ENCODE measurements at regions not wholly inside any gene's neighbourhood (a gene's known extent, or its start where the extent isn't known, plus 50 kb on each side); places are given as distances from the start of the nearest gene placed in this dataset.
"Not testable (repeated sequence)": the region's sequence is repeated elsewhere in the genome, so short reads cannot be mapped to it uniquely, and the experiment has no call there.

DNA sequence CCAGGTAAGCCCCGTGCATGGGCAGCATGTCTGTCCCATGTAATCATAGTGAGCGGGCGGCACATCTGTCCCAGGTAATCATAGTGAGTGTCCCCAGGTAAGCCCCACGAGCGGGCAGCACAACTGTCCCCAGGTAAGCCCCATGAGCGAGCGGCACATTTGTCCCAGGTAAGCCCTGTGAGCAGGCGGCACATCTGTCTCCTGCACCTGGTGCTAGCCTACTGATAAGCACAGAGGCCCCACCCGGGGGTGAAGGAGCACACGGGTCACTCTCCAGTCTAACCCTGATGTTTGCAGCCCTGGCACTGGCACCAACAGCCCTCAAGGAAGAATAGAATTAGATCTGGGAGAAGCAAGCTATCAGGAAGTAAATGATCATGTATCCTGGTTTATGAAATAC, 99.2 kb downstream of the ATP6V0E2 start:
- 95% methylated on average over 5 of the region's 10 CpGs for WGBS (ENCODE audit: insufficient coverage)
- H3K4me3 Mint-ChIP-seq; H3K4me1 Mint-ChIP-seq; POLR2A ChIA-PET; H3K9me3 ChIP-seq; H3K36me3 ChIP-seq (ENCODE audit: control insufficient read depth in 2 of 2, extremely low read depth in 1 of 2, insufficient read depth in 1 of 2, low read length in 1 of 2); H3K27ac Mint-ChIP-seq; H3K27me3 Mint-ChIP-seq; DNase-seq; ATAC-seq (replicated peaks in 1 of 4); H3K27me3 ChIP-seq (replicated peaks in 1 of 2; ENCODE audit: control insufficient read depth in 2 of 2, extremely low read depth in 1 of 2, insufficient read depth in 2 of 2, low read length in 1 of 2); H3K4me3 ChIP-seq (ENCODE audit: control insufficient read depth in 1 of 2, extremely low read depth in 1 of 2, low read length in 1 of 2); H3K27ac ChIP-seq (ENCODE audit: low read length); H3K9me3 Mint-ChIP-seq; CTCF ChIA-PET; H3K36me3 Mint-ChIP-seq; H3K4me1 ChIP-seq (ENCODE audit: control insufficient read depth in 1 of 2, extremely low read depth in 1 of 2, insufficient read depth in 2 of 2, low read length in 2 of 2): not testable (repeated sequence)

DNA sequence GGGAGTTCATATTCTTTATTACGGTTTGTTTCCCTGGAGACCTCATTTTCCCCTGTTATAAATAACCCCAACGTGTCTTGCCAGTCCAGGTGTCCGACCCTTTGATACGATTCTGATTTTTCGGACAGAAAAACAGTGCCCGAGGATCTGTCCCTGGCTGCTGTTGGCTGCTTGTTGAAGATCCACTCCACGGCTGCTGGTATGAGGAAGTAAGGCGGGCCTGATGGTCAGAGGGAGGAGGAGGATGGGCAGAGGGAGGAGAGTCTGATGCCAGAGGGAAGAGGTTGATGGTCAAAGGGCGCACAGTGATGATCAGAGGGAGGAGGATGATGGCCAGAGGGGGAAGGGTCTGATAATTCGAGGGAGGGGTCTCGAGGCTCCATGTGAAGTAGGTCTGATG, 99.9 kb downstream of the ATP6V0E2 start:
- H3K4me1 Mint-ChIP-seq; H3K4me3 ChIP-seq (ENCODE audit: control insufficient read depth in 1 of 2, extremely low read depth in 1 of 2, low read length in 1 of 2); H3K9me3 ChIP-seq; POLR2A ChIA-PET; H3K36me3 Mint-ChIP-seq; H3K27ac Mint-ChIP-seq; H3K36me3 ChIP-seq (ENCODE audit: control insufficient read depth in 2 of 2, extremely low read depth in 1 of 2, insufficient read depth in 1 of 2, low read length in 1 of 2); H3K9me3 Mint-ChIP-seq; ATAC-seq (replicated peaks in 1 of 4); DNase-seq; H3K27ac ChIP-seq (ENCODE audit: low read length); H3K4me3 Mint-ChIP-seq; H3K27me3 ChIP-seq (replicated peaks in 1 of 2; ENCODE audit: control insufficient read depth in 2 of 2, extremely low read depth in 1 of 2, insufficient read depth in 2 of 2, low read length in 1 of 2); CTCF ChIA-PET; H3K4me1 ChIP-seq (ENCODE audit: control insufficient read depth in 1 of 2, extremely low read depth in 1 of 2, insufficient read depth in 2 of 2, low read length in 2 of 2): not testable (repeated sequence)
- H3K27me3 Mint-ChIP-seq: peaks cover 6 to 12% of the 10 kb centered on the region in 2 donors
- no CpG with 5 or more reads among the region's 11 CpGs for WGBS (ENCODE audit: insufficient coverage)

DNA sequence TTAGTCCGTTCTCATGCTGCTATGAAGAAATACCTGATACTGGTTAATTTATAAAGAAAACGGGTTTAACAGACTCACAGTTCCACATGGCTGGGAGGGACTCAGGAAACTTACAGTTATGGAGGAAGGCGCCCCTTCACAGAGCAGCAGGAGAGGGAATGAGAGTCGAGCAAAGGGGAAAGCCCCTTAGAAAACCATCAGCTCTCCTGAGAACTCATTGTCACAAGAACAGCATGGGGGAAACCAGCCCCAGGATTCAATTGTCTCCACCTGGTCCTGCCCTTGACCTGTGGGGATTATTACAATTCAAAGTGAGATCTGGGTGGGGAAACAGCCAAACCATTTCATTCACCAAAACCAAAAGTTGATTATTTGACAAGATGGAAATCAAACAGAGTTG, 101.8 kb downstream of the ATP6V0E2 start:
- H3K27ac Mint-ChIP-seq; H3K36me3 ChIP-seq (ENCODE audit: control insufficient read depth in 2 of 2, extremely low read depth in 1 of 2, insufficient read depth in 1 of 2, low read length in 1 of 2); DNase-seq; ATAC-seq (replicated peaks in 1 of 4); H3K4me1 Mint-ChIP-seq; H3K4me3 ChIP-seq (ENCODE audit: control insufficient read depth in 1 of 2, extremely low read depth in 1 of 2, low read length in 1 of 2); H3K36me3 Mint-ChIP-seq; CTCF ChIA-PET; H3K4me1 ChIP-seq (ENCODE audit: control insufficient read depth in 1 of 2, extremely low read depth in 1 of 2, insufficient read depth in 2 of 2, low read length in 2 of 2); H3K9me3 ChIP-seq; H3K27me3 ChIP-seq (replicated peaks in 1 of 2; ENCODE audit: control insufficient read depth in 2 of 2, extremely low read depth in 1 of 2, insufficient read depth in 2 of 2, low read length in 1 of 2); H3K27ac ChIP-seq (ENCODE audit: low read length); POLR2A ChIA-PET; H3K9me3 Mint-ChIP-seq: not testable (repeated sequence)
- H3K4me3 Mint-ChIP-seq: peak overlapping the region in 1 of 3 donors; percentile 19
- H3K27me3 Mint-ChIP-seq: peaks cover 9 to 13% of the 10 kb centered on the region in 2 donors
- no CpG with 5 or more reads among the region's 4 CpGs for WGBS (ENCODE audit: insufficient coverage)

DNA sequence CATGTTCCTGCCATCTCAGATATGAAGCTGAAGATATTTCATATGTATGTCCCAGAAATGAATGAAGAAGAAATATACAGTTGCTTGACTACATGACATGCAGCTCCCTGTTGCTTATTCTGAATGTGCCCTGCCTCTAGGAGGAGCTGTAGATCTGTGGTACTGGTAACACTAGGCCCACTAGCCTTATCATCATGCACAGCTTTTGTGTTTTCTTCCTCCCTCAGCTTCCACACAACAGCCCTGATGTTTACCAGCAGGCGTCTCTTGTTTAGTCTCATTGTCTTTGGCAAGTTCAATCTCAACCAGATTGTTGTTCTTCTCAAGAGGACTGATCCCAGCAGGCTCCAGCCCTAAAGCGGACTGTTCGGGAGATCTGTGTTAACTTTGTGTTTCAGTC, 104.8 kb downstream of the ATP6V0E2 start:
- 82% methylated on average over 1 of the region's 3 CpGs for WGBS (ENCODE audit: insufficient coverage)

DNA sequence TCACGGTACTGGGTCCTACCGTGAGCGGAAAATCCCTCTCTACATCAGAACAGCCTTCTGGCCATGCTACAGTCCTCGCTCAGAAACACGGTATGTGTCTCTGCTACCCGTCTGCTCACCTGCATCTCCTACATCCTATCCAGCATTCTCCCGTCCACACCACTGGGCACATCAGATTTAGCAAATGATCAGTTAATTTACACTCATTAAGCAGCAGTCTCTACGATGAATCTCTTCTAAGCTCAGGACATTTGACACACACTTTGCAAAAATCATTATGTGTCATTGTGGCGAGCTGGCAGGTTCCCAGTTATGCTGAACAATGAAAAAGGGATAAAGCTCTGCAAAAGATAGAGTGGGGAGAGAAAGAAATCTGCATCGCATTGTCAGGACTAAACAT, 105.2 kb downstream of the ATP6V0E2 start:
- 86% methylated on average over 1 of the region's 10 CpGs for WGBS (ENCODE audit: insufficient coverage)
- H3K4me3 Mint-ChIP-seq; H3K4me1 Mint-ChIP-seq; H3K36me3 ChIP-seq (ENCODE audit: control insufficient read depth in 2 of 2, extremely low read depth in 1 of 2, insufficient read depth in 1 of 2, low read length in 1 of 2); CTCF ChIA-PET; H3K27ac Mint-ChIP-seq; DNase-seq; H3K27ac ChIP-seq (ENCODE audit: low read length); H3K27me3 ChIP-seq (replicated peaks in 1 of 2; ENCODE audit: control insufficient read depth in 2 of 2, extremely low read depth in 1 of 2, insufficient read depth in 2 of 2, low read length in 1 of 2); H3K4me3 ChIP-seq (ENCODE audit: control insufficient read depth in 1 of 2, extremely low read depth in 1 of 2, low read length in 1 of 2); H3K9me3 ChIP-seq; H3K4me1 ChIP-seq (ENCODE audit: control insufficient read depth in 1 of 2, extremely low read depth in 1 of 2, insufficient read depth in 2 of 2, low read length in 2 of 2); POLR2A ChIA-PET; ATAC-seq (replicated peaks in 1 of 4); H3K36me3 Mint-ChIP-seq; H3K9me3 Mint-ChIP-seq: not testable (repeated sequence)
- peaks cover 9 to 13% of the 10 kb centered on the region in 2 donors for H3K27me3 Mint-ChIP-seq

More for the DNA sequence above, 104.8 kb downstream of the ATP6V0E2 start:
- H3K27me3 ChIP-seq (replicated peaks in 1 of 2; ENCODE audit: control insufficient read depth in 2 of 2, extremely low read depth in 1 of 2, insufficient read depth in 2 of 2, low read length in 1 of 2); H3K36me3 Mint-ChIP-seq; H3K27ac ChIP-seq (ENCODE audit: low read length); H3K36me3 ChIP-seq (ENCODE audit: control insufficient read depth in 2 of 2, extremely low read depth in 1 of 2, insufficient read depth in 1 of 2, low read length in 1 of 2); H3K9me3 ChIP-seq; H3K9me3 Mint-ChIP-seq; ATAC-seq (replicated peaks in 1 of 4); POLR2A ChIA-PET; DNase-seq; H3K27ac Mint-ChIP-seq; H3K4me3 ChIP-seq (ENCODE audit: control insufficient read depth in 1 of 2, extremely low read depth in 1 of 2, low read length in 1 of 2); H3K4me3 Mint-ChIP-seq; CTCF ChIA-PET; H3K4me1 Mint-ChIP-seq; H3K4me1 ChIP-seq (ENCODE audit: control insufficient read depth in 1 of 2, extremely low read depth in 1 of 2, insufficient read depth in 2 of 2, low read length in 2 of 2): not testable (repeated sequence)
- peaks cover 9 to 13% of the 10 kb centered on the region in 2 donors for H3K27me3 Mint-ChIP-seq

DNA sequence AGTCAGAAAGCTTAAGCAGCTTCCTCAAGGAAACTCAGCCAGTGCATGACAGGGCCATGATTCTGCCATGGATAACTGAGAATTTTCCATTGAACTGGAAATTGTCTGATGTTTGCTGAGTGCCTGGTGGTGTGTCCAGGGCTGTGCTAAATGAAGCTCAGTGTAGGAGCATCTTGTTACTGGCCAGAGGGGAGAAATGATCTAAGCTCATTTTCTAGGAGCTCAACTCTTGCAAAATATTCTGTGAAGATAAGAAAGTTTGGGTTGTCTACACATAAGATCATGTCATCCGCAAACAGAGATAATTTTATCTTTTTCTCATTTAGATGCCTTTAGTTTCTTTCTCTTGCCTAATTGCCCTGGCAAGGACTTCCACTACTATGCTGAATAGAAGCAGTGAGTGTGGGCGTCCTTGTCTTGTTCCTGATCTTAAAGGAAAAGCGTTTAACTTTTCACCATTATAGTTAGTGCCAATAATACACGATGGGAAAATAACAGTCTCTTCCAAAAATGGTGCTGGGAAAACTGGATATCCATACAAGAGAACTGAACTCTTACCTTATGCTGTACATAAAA, 108.9 kb downstream of the ATP6V0E2 start:
- POLR2A ChIA-PET; H3K4me1 ChIP-seq (ENCODE audit: control insufficient read depth in 1 of 2, extremely low read depth in 1 of 2, insufficient read depth in 2 of 2, low read length in 2 of 2); H3K27ac Mint-ChIP-seq; H3K9me3 Mint-ChIP-seq; CTCF ChIA-PET; ATAC-seq (replicated peaks in 1 of 4); H3K27ac ChIP-seq (ENCODE audit: low read length); H3K36me3 ChIP-seq (ENCODE audit: control insufficient read depth in 2 of 2, extremely low read depth in 1 of 2, insufficient read depth in 1 of 2, low read length in 1 of 2); H3K4me3 Mint-ChIP-seq; DNase-seq; H3K27me3 ChIP-seq (replicated peaks in 1 of 2; ENCODE audit: control insufficient read depth in 2 of 2, extremely low read depth in 1 of 2, insufficient read depth in 2 of 2, low read length in 1 of 2); H3K36me3 Mint-ChIP-seq; H3K27me3 Mint-ChIP-seq; H3K4me3 ChIP-seq (ENCODE audit: control insufficient read depth in 1 of 2, extremely low read depth in 1 of 2, low read length in 1 of 2); H3K9me3 ChIP-seq; H3K4me1 Mint-ChIP-seq: not testable (repeated sequence)
- no CpG with 5 or more reads among the region's 4 CpGs for WGBS (ENCODE audit: insufficient coverage)

DNA sequence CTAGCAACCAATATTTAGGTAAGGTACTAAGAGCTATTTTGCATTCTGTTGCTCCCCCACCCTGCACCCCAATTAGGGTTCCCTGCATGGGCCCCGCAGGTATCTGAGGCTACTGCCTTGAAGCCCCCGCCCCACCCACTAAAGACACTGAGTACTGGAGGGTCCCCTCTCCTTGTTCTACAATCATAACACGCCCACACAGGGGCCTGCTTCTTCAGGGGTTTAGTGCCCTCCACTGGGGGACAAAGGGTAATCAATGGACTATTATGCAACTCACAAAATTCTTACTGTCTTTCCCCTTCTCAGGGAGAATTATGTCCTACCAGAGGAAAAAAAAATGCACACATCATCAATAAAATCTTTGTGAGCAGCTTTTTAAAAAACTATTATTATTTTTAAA, 113.1 kb downstream of the ATP6V0E2 start:
- H3K4me1 ChIP-seq (ENCODE audit: control insufficient read depth in 1 of 2, extremely low read depth in 1 of 2, insufficient read depth in 2 of 2, low read length in 2 of 2); DNase-seq; H3K4me1 Mint-ChIP-seq; H3K9me3 ChIP-seq; H3K4me3 Mint-ChIP-seq; CTCF ChIA-PET; POLR2A ChIA-PET; H3K36me3 ChIP-seq (ENCODE audit: control insufficient read depth in 2 of 2, extremely low read depth in 1 of 2, insufficient read depth in 1 of 2, low read length in 1 of 2); H3K4me3 ChIP-seq (ENCODE audit: control insufficient read depth in 1 of 2, extremely low read depth in 1 of 2, low read length in 1 of 2); H3K36me3 Mint-ChIP-seq; ATAC-seq (replicated peaks in 1 of 4); H3K9me3 Mint-ChIP-seq; H3K27ac ChIP-seq (ENCODE audit: low read length); H3K27me3 Mint-ChIP-seq; H3K27ac Mint-ChIP-seq; H3K27me3 ChIP-seq (replicated peaks in 1 of 2; ENCODE audit: control insufficient read depth in 2 of 2, extremely low read depth in 1 of 2, insufficient read depth in 2 of 2, low read length in 1 of 2): not testable (repeated sequence)
- no CpG with 5 or more reads among the region's 3 CpGs for WGBS (ENCODE audit: insufficient coverage)
